ENCODE measurements at regions not wholly inside any gene's neighbourhood (a gene's known extent, or its start where the extent isn't known, plus 50 kb on each side); places are given as distances from the start of the nearest gene placed in this dataset.

DNA sequence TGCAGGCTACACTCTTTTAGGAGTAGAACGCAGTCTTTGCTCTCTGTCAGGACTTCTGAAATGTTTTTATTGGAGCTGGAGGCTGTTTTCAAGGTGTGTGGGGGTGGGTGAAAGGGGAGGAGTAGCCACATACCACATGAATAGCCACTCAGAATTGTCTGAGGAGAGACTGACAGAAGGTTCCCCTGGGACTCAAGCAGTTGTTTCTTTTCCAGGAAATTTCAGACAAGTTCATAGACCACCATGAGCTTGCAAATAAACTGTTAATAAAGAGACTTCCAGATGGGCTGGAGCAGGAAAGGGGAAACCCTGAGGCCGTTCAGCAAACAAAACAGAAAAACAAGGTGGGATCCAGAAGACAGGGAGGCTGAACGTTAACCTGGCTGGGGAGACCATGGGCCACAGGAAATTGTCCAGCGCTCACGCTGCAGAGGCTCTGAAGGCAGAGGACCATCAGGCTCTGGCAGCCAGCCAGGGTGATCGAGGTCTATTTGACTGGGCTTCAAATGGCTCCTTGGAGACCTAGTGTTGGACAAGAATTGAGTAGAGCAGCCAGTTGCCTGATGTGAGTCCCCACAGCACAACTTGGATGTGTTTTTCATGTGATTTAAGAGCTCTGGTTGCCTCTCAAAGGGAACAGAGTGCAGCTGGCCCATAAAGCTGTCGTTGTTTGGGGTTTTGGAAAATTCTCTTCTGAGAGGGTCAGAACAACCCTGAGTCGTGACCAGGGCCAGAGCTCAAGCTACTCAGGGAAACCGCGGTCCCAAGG is 159.2 kb upstream of the RAI14 start:
- no peak for TF ChIP-seq POLR2AphosphoS5 (IDR thresholded peaks at IDR 0.05; ENCODE audit: low read depth, low read length)
- no peak for TF ChIP-seq SIN3A (IDR thresholded peaks at IDR 0.05; ENCODE audit: borderline replicate concordance, insufficient read depth, low read length)
- TF ChIP-seq FOXP2 (optimal IDR thresholded peaks at IDR 0.05; ENCODE audit: borderline replicate concordance, extremely low read depth, extremely low read length, insufficient read depth) = no peak
- no peak for TF ChIP-seq TAF1 (IDR thresholded peaks at IDR 0.05; ENCODE audit: borderline replicate concordance, insufficient read depth, low read length)

DNA sequence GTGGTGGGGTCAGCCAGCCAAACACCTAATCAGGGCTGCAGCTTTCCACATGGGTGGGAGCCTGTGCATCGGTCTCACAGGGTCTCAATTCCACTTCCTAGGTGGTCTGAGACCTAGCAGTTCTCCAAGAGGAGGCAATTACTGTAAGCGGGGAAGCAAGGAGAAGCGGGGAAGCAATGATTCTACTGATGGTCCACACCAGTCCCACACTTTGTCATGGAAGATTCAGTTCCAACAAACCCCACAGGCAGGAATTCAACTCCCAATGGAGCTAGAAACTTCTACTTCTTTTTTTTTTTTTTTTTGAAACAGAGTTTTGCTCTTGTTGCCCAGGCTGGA is 158.7 kb upstream of the RAI14 start:
- TF ChIP-seq TAF1 (IDR thresholded peaks at IDR 0.05; ENCODE audit: borderline replicate concordance, insufficient read depth, low read length) (no peak), SIN3A (IDR thresholded peaks at IDR 0.05; ENCODE audit: borderline replicate concordance, insufficient read depth, low read length) (no peak), FOXP2 (optimal IDR thresholded peaks at IDR 0.05; ENCODE audit: borderline replicate concordance, extremely low read depth, extremely low read length, insufficient read depth) (no peak), POLR2AphosphoS5 (IDR thresholded peaks at IDR 0.05; ENCODE audit: low read depth, low read length) (no peak)
- TF ChIP-seq, protein P1, sequence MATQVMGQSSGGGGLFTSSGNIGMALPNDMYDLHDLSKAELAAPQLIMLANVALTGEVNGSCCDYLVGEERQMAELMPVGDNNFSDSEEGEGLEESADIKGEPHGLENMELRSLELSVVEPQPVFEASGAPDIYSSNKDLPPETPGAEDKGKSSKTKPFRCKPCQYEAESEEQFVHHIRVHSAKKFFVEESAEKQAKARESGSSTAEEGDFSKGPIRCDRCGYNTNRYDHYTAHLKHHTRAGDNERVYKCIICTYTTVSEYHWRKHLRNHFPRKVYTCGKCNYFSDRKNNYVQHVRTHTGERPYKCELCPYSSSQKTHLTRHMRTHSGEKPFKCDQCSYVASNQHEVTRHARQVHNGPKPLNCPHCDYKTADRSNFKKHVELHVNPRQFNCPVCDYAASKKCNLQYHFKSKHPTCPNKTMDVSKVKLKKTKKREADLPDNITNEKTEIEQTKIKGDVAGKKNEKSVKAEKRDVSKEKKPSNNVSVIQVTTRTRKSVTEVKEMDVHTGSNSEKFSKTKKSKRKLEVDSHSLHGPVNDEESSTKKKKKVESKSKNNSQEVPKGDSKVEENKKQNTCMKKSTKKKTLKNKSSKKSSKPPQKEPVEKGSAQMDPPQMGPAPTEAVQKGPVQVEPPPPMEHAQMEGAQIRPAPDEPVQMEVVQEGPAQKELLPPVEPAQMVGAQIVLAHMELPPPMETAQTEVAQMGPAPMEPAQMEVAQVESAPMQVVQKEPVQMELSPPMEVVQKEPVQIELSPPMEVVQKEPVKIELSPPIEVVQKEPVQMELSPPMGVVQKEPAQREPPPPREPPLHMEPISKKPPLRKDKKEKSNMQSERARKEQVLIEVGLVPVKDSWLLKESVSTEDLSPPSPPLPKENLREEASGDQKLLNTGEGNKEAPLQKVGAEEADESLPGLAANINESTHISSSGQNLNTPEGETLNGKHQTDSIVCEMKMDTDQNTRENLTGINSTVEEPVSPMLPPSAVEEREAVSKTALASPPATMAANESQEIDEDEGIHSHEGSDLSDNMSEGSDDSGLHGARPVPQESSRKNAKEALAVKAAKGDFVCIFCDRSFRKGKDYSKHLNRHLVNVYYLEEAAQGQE (IDR thresholded peaks at IDR 0.05; ENCODE audit: insufficient read depth in 1 of 2, low read depth in 2 of 2, low read length in 2 of 2) = no peak

DNA sequence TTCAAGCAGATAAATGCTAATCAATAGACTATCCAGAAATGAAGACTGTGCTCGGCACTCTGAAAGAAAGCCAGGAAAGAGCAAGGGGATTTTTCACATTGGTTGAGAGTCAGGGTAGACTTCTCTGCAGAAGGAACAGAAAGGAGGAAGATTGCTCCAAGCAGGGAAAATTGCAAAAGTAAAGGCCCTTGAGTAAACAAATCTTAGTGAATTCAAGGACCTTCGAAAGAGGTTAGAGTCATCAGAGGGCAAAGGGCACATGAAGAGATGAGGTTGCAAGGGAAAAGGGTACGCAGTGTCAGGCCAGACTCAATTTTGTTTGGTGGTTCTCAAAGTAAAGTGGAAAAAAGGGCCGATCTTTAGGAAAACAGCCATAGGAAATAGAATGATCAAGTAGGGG is 157.6 kb upstream of the RAI14 start:
- no peak for TF ChIP-seq POLR2AphosphoS5 (IDR thresholded peaks at IDR 0.05; ENCODE audit: low read depth, low read length)
- TF ChIP-seq, protein P1 (IDR thresholded peaks at IDR 0.05; ENCODE audit: insufficient read depth in 1 of 2, low read depth in 2 of 2, low read length in 2 of 2) = no peak
- no peak for TF ChIP-seq FOXP2 (optimal IDR thresholded peaks at IDR 0.05; ENCODE audit: borderline replicate concordance, extremely low read depth, extremely low read length, insufficient read depth)
- TF ChIP-seq TAF1 (IDR thresholded peaks at IDR 0.05; ENCODE audit: borderline replicate concordance, insufficient read depth, low read length) = no peak
- TF ChIP-seq SIN3A (IDR thresholded peaks at IDR 0.05; ENCODE audit: borderline replicate concordance, insufficient read depth, low read length) = no peak

DNA sequence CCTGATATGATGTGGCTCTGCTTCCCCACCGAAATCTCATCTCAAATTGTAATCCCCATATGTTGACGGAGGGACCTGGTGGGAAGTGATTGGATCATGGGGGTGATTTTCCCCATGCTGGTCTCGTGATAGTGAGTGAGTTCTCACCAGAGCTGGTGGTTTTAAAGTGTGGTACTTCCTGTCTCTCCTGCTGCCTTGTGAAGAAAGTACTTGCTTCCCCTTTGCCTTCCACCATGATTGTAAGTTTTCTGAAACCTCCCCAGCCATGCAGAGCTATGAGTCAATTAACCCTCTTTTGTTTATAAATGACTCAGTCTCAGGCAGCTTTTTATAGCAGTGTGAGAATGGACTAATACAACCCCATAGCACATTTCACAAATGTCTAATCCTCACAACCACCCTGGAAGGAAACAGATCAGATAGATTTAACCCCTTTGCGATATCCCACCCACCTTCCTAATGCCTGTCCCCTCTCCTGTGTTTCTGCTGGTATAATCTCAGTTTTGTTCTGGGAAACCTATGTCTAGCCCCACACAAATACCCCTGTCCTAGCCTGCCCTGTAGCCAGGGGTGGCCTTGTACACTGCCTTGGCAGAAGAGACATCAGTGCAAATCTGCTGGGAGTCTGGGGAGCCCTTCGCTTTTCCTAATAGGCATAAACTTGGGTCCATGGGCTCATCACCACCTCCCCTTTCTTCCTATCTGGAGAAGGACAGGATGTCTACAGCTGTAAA is 157.0 kb upstream of the RAI14 start:
- TF ChIP-seq, protein P1 (IDR thresholded peaks at IDR 0.05; ENCODE audit: insufficient read depth in 1 of 2, low read depth in 2 of 2, low read length in 2 of 2) = no peak
- TF ChIP-seq FOXP2 (optimal IDR thresholded peaks at IDR 0.05; ENCODE audit: borderline replicate concordance, extremely low read depth, extremely low read length, insufficient read depth) = no peak
- TF ChIP-seq POLR2AphosphoS5 (IDR thresholded peaks at IDR 0.05; ENCODE audit: low read depth, low read length) = no peak
- no peak for TF ChIP-seq TAF1 (IDR thresholded peaks at IDR 0.05; ENCODE audit: borderline replicate concordance, insufficient read depth, low read length)
- TF ChIP-seq SIN3A (IDR thresholded peaks at IDR 0.05; ENCODE audit: borderline replicate concordance, insufficient read depth, low read length) = no peak

DNA sequence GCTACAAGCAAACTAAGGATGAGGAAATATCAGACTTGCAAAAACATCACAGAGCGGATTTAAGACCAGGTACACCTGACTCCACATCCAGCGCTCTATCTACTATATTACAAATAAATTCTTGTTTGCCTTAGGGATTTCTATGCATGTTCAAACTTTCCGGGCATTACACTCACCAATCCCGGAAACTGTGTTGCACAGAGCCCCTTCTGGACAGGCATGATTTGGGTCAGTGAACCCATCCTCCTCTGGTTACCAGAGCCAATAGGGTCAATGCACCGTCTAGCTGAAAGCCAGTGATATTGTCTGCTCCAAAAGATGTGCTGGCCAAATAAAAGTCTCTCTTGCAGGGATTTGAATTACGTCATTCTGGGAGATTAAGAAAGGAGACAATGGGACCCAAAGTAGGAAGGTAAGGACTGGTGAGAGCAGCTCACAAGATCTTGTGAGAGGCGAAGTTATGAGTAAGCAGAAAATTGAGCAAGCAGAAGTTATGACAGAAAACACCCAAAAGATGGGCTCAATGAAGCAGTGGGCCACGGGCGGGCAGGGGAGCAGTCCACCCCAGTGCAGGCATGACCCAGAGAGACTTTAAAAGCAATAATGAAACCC is 155.8 kb upstream of the RAI14 start:
- no peak for TF ChIP-seq FOXP2 (optimal IDR thresholded peaks at IDR 0.05; ENCODE audit: borderline replicate concordance, extremely low read depth, extremely low read length, insufficient read depth)
- TF ChIP-seq, protein P1 (IDR thresholded peaks at IDR 0.05; ENCODE audit: insufficient read depth in 1 of 2, low read depth in 2 of 2, low read length in 2 of 2) = no peak
- no peak for TF ChIP-seq SIN3A (IDR thresholded peaks at IDR 0.05; ENCODE audit: borderline replicate concordance, insufficient read depth, low read length)
